ENCODE measurements at regions not wholly inside any gene's neighbourhood (a gene's known extent, or its start where the extent isn't known, plus 50 kb on each side); places are given as distances from the start of the nearest gene placed in this dataset.
"Not testable (repeated sequence)": the region's sequence is repeated elsewhere in the genome, so short reads cannot be mapped to it uniquely, and the experiment has no call there.

DNA sequence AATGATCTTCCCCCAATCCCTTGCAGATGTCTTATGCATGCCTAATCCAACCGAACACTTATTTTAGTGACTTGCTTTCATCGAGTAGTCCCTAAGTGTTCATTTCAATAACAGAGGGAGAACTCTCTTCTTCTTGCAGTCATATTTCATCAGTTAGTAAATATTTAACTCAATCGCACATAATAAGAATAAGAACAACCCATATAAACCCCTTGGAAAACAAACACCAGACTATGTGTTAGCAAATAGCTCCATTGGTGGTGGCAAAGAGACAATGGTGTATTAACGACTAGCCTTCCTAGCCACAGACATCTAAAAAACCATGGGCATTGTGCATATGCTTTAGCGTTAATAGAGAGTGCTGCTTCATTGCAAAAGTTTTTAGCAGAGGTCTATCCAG is 725.8 kb downstream of the BCL11A start:
- DNase-seq (ENCODE audit: low read depth in 1 of 2, low spot score in 1 of 2) = no peak

DNA sequence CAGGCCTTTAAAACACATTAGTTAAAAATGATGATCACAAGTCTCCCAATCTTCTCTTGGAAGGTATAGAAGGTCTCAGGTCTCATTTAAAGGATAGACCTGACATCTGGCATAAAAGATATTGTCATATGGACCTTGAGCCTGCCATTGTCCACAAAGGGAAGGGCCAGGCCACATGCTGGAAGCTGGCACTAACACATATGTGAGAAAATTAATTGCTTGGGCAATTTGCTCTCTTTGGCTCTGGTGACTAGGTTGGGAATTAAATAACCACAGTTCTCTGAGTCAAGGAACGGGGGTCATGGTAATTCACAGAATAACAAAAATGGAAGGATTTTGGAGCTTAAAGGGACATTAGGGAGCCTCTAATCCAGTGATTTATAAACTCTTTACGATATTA is 727.3 kb downstream of the BCL11A start:
- DNase-seq (ENCODE audit: low read depth in 1 of 2, low spot score in 1 of 2) = no peak

DNA sequence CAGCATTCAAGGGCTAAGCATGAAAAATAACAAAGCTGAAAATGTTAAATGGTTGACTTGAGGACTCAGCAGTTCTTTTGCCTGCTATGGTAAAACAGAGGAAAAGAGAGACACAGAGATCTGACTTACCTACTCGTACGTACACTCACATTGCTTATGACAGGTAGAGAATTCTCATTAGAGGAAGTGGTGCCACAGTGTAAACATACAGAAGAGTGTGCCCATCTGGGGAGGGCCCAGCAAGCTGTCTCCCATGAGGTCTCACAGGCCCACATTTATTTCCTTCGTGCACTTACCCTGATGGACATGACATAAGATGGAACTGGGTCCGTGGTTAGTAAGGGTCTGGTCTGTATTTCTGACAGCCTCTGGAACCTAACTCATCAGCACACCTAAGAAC is 729.1 kb downstream of the BCL11A start:
- no peak for DNase-seq (ENCODE audit: low read depth in 1 of 2, low spot score in 1 of 2)

DNA sequence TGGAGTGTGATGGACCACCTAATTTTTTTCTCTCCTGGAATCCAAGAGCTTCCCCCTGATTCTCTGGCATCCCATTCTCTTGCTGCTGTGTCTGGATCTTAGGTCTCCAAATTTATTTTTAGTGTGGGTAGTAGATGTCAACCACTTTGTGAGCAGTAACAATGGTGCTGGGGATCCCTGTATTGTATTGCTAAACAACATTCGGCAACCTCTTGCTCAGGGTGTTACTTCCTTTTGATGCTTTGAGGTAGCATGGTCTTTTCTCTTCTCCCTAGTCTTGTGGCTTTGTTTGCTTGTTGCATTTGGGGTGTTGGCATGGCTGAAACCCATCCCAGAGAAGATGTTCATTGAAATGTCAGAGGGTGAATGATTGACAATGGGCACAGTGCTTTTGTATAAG is 737.4 kb downstream of the BCL11A start:
- no peak for DNase-seq (ENCODE audit: low read depth in 1 of 2, low spot score in 1 of 2)

DNA sequence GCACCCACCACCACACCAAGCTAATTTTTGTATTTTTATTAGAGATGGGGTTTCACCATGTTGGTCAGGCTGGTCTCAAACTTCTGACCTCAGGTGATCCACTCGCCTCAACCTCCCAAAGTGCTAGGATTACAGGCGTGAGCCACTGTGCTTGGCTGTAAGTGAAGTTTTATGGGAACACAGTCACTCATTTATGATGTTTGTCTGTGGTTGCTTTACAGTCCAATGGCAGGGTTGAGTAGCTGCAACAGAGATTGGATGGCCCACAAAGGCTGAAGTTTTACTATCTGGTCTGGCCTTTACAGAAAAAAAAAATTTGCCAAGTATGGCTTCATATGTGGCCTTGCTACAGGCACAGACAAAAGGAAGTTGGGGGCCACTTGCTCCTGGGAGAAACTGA is 743.2 kb downstream of the BCL11A start:
- not testable (repeated sequence) for DNase-seq (ENCODE audit: low read depth in 1 of 2, low spot score in 1 of 2)

DNA sequence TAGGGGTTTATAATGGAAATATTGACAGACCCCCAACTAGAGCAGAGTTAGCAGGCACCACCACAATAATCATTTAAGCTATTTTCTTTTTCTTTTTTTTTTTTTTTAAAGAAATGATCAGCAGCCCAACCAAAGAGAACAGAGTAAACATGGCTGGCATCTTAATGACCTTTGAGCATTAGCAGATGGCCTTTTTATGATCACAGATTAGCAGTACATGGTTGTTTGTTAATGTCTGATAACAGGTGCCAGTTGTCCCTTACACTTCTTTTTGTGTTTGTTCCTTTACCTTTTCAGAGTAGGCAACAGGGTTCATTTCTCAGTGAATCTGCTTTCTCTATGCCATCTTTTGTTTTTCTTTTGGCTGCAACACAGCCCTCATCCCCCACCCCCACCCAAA is 747.0 kb downstream of the BCL11A start:
- no peak for DNase-seq (ENCODE audit: low read depth in 1 of 2, low spot score in 1 of 2)

DNA sequence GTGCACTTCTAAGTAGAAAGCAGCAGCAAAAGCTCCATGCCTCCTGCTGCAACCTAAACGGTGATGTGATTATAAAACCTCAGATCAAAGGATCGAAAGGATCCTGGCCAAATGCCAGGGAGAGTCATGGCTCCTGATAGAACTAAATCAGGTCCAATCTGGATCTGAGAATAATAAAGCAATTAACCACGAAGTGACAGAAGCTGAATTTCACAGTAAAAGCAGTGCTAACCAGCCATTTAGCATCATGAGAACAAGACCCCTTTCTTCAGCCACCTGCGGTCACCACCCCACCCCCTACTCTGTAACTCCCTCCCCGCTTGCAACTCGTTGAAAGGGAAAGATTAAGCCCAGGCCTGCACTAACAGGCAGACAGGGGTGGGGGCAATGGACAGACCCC is 748.7 kb downstream of the BCL11A start:
- DNase-seq (ENCODE audit: low read depth in 1 of 2, low spot score in 1 of 2) = no peak

DNA sequence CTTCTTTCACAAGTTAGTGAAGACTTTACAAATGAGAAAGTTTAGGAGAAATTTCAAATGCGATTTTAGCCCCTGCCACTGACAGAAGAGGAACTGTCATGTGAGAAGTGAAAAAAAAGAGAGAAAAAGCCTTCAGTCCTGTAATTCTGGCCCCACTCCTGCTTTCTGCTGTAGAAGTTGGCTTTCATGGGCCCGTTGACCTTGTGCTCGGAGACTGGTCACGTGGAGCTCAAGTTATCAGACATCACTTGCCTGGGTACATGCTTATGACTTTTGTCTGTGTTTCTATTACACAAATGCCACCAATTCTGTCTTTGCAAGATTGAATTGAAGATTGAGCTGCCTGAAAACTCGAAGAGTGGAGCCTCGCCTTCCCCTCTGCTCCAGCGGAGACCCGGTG is 749.9 kb downstream of the BCL11A start:
- DNase-seq (ENCODE audit: low read depth in 1 of 2, low spot score in 1 of 2) = no peak

DNA sequence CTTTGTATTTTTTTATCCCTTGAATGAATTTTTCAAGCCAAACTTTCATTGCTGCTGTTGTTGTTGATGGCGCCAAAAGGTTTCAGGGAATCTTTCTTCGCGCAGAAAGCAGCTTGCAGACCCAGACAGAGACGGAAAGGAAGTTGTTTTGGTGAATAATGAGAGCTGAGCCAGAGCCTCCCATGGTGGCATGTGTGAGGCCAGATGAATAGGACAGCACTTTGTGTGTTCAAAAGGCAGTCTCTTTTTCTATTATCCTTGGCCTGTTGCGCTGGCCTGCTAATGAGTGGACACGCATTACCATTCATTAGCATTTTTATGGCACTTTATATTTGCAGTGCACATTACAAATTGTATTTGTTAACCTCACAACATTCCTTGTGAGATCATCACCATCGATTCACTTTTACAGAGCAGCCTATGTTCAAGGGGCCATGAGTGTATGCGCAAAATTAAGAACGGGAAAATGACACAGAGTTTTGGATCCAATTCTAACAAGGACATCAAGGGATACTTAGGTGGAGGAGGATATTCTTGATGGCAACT is 754.7 kb downstream of the BCL11A start:
- no peak for DNase-seq (ENCODE audit: low read depth in 1 of 2, low spot score in 1 of 2)

DNA sequence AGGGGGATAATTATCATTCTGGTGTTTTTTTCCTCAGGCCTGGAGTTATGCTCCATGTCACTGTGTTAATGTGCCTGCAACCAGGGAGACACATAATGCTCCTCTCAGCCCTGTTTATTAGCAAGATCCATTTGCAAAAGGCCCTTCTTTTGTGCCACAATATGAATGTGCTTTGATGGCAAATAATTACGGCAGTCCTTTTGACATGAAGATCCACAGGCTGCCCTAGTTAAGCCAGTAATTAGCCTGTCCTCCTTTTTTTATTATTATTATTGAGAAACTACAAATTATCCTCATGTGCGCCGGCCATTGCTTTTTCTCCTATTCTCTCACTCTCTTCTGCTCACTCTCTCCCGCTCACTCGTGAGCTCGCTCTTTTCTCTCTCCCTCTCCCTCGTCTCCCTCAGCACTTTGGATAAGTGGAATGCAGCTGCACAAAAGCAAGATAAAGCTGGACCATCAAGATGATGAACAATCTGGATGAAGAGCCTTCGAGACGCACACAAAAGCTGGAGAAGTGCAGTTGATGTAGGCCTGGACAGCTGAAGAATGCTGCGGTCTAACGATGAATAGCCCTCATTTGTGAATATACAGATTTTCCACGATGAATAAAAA is 762.3 kb downstream of the BCL11A start:
- no peak for DNase-seq (ENCODE audit: low read depth in 1 of 2, low spot score in 1 of 2)

DNA sequence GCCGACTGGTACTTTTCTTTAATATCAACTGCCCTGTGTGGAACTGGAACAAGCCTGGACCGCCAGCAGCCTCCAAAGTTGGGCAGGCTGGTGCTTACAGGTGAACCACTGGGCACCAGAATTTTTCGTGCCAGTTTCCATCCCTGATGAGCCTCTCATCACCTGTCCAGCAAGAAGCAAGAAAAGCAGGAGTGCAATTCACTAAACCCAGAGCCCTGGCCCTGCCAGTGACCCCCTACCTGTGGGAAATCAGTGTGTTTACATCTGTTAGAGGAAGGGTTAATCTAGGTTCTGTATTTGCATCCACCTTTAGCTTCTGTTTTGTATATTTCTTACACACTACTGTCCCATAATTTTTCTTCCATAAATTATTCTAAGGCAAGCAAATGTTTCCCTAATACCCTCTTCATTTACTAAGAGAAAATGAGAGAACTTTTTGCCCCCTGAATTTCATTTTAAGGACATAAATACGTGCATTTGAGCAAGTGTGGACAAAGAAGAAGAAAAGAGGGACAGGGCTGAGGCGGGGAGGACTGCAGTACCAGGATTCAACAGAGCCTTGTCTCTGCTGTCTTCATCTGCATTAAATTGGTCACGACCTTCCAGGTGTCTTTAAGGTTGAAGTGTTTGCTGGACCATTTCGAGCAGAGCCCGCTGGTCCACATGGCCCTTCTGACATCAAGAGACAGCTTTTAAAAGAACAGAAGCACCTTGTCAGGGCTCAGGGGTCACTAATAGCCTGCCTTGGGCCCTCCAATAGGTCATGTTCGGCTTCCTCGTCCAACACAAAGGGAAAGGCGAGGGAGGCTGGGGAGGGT is 763.1 kb downstream of the BCL11A start:
- no peak for DNase-seq (ENCODE audit: low read depth in 1 of 2, low spot score in 1 of 2)

DNA sequence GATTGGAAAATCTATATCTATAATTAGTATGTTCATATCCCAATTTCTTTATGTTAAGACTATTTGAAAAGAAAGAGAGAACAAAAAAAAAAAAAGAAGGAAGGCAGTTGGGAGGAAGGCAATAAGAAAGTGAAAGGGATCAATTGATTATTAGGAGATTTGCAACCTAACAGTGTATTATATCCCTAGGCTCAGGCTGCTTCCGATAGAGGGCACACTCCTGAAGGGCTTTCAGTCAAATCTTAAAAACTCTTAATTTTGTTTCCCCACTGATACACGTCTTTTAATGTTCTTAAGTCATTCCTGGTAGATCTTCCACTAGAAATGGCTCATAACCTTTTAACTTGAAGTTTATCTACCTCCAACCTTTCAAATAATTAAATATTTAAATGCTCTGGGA is 763.9 kb downstream of the BCL11A start:
- no peak for DNase-seq (ENCODE audit: low read depth in 1 of 2, low spot score in 1 of 2)

DNA sequence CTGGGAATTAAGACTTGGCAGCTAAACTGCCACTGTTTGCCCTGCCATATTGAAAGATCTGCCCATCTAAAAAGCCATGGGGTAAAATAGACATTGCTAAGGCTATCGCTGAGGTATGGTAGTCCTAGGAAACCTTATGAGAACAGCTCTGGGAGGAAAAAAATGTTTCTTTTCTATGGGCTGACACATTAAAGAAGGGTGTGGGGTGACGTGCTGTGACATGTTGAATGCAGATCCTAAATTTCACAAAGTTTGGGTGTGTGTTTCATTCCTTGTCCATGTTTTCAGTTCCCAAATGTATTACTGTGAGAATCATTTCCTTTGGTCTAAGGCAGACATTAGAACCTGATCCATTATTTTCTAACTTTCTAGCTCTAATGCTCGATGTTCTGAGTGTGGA is 766.4 kb downstream of the BCL11A start:
- no peak for DNase-seq (ENCODE audit: low read depth in 1 of 2, low spot score in 1 of 2)

DNA sequence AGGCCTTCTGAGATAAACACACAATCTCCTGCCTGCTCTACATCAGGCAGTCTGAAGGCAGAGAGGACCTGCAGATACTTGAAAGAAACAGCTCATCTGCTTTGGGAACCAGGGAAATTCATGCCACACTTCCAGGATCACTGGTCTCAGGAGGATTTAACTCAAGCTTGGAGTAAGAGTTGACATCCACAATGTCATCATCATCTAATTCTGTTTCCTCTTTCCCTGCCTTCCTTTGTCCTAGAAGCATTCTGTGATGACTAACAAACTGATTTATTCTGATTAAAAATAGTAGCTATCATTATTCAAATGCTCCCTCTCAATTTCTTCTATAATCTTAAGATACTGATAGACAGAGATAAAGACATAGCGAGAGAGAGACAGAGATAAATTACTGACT is 766.8 kb downstream of the BCL11A start:
- no peak for DNase-seq (ENCODE audit: low read depth in 1 of 2, low spot score in 1 of 2)

DNA sequence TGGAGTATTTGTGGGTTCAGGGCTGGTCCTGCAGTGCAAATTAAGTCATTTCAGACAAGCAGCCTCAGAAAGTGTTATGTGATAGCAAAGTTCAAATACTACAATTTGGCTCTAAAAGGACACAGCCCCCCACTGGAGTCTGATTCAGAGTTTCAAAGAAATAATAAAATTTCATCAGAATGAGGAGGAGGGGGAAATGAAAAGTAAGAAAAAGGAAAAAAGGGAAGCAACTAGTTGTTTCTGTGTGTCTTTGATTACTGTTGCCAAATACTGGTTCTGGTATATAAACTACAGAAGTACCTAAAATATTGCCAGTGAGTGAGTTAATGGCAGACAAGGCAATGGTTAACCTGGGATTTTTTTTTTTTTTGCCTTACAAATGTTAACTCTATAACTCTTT is 773.9 kb downstream of the BCL11A start:
- no peak for DNase-seq (ENCODE audit: low read depth in 1 of 2, low spot score in 1 of 2)

DNA sequence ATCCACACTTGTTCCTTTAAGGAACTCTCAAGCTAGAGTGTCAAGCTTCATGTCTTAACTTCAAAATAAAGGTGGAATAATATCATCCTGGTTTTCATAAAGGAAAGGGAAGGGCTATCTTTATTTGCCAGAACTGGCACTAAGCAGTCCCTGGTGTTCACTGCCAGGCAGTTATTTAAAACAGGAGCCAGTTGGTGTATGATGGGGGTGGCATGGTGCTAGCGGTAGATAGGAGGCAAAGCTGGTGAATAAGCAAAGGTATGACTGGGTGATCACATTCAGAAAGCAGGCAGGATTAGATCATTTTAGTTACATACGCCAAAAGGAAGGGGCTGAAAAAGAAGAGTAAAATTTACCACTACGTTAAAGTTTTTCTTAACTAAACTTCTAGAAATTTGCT is 776.3 kb downstream of the BCL11A start:
- no peak for DNase-seq (ENCODE audit: low read depth in 1 of 2, low spot score in 1 of 2)

DNA sequence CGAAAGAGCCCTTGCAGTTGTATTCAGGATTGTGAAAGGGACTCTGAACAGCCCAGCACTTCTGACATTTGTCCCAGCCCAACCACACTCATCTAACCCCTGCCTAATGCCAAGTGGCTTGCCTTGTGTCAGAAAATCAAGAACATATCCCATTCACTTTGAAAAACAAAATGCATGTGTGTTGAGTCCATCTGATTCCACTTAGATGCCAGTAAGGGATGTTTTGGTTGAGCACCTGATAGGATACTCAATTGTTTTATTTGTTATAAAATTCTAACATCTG is 776.8 kb downstream of the BCL11A start:
- no peak for DNase-seq (ENCODE audit: low read depth in 1 of 2, low spot score in 1 of 2)

DNA sequence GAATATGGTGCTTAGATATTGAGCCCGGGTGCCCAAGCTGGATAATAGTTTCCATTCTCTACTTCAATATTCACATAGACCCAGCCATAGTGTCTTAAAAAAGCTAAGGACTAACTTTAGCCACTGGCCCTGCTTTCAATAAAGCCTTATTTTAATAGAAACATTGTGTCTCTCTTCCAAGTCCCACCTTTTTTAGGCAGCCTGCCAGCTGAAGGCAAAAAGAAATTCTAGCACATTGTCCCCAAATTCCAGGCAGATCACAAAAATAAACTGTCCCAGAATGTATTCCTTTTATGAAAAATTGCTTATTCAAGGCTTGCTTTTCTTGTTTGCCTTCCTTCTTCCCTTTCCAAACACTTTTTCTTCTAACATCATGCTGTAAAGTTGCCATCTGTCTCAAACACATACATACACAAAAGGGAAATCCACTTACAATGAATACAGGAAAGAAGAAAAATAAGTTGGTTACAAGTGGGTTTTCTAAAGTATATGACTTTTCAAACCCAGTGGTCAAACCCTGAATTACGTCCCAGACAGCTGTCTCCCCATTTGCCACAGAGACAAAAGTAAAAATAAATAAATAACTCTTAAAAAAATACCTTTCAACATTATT is 778.5 kb downstream of the BCL11A start:
- no peak for DNase-seq (ENCODE audit: low read depth in 1 of 2, low spot score in 1 of 2)

DNA sequence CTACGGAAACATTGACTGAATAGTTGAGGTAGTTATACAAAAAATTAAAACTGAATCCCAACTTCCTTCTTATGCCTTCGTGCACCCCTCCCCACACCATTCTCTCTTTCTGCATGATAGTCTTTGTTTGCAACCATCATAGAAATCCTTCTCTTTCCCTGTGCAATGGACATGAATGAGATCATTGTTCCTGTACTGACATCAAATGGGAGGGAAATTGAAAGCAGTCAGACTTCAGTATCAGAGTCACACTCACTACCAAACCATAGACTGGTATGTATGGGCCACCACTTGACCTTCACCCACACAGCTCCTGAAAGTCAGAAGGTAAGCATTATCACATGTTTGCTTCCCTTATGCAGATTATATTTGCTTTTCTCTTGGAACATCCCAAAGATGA is 782.8 kb downstream of the BCL11A start:
- DNase-seq (ENCODE audit: low read depth in 1 of 2, low spot score in 1 of 2) = no peak

DNA sequence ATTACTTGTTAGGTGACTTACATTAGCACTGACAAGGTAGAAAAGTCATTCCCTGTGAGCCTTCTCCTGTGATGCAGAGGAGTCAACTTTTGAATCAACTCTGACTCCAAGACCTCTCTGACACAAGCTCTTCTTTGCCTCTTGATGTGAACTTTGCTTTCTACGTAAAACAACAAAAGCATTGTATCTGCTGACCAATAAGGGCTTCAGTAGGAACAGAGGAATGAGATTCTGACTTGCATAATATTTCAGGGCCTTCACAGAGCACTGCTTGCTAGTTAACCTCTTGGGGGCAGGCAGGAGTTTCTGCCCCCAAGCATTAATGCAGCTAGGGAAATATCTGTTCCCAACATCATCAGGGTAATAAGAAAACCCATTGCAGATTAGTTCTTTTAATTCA is 791.5 kb downstream of the BCL11A start:
- DNase-seq (ENCODE audit: low read depth in 1 of 2, low spot score in 1 of 2) = no peak

DNA sequence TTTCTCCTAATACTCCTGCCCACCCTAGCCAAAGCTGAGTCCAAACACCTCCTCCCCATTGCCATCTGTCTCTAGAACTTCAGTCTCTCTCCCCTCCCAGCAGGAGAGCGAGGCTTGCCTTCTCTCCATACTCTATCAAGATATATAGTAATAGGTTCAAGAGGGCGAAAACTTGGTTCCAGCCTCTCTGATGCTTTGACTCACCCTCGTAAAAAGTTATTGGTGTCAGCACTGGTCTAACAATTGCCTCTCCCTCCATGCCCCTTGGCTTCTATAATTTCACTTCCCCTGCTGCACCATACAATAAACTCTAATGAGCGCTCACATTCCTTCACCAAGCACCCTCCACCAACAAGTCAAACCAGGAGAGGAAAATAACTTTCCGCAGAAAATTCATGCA is 797.3 kb downstream of the BCL11A start:
- DNase-seq (ENCODE audit: low read depth in 1 of 2, low spot score in 1 of 2) = no peak

DNA sequence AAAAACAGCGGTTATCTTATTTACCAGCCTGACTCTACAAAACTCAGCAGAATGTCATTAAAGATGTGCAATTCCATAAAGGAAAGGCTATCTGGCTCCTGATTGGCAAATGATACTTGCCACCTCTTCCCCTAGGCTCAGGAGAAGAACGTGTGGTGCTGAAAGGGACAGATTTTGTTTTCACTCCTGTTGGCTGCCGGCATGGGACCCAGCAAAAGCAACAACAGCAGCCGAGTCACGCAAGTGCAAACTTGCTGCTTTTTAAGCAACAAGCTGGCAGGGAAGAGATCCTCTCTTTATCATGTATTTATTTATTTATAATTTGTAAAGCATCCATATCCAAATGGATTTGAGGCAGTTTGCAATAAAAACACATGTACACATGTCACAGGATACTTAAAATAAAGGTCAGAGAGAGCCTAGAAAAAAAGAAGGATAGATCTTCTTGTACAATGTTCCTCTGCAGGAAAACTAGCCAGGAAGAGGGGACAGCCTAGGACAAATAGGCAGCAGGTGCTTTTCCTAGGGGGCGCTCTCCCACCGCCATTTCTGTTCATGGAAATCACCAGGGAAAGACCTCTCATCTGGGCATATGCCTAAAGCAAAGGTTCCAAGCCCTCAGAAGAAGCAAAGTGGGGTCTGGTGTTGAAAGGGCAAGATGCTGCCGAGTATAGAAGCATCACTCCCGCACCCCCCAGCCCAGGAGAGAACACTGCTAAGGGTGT is 799.3 kb downstream of the BCL11A start:
- DNase-seq (ENCODE audit: low read depth in 1 of 2, low spot score in 1 of 2) = no peak

Measured in stimulated activated CD4-positive, alpha-beta T cell treated with anti-CD3 and anti-CD28 coated beads, Interleukin-15, amount 100 ng/mL, for 1 hour (primary cell).